ENCODE measurements at regions not wholly inside any gene's neighbourhood (a gene's known extent, or its start where the extent isn't known, plus 50 kb on each side); places are given as distances from the start of the nearest gene placed in this dataset.

DNA sequence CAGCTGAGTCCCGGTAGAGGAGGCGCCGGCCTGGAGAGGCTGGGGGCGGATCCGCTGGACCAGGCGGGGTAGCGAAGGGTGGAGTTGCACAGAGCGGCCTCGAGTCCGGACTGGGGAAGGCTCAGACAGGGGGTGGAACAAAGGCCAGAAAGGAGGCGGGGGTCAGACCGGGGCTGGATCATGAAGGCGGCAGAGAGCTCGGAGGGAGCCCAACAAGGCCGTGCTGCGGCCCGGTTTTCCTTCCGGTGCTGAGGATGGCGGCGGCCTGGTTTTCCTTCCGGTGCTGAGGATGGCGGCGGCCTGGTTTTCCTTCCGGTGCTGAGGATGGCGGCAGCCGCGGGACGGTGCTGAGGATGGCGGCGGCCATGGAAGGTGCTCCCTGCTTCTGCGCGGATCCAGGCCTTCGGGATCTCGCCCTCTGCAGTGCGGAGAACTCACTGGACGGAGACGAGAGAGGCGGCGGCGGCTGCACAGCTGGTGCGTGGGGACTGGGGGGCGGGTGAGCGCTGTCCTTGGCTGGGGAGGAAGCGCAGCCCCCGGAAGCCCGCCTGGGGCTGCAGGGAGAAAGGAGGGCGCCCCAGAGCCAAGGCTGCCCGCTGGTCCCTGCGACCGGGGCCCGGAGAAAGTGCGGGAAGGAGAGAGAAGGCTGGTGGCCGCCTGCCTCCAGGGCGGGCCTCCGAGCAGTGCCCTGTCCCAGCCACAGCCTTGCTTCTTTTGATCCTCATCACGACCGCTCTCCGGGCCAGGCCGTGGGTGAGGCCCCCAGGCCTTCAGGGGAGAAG, 350.4 kb upstream of the B3GAT1 start:
- no peak for DNase-seq (ENCODE audit: low spot score)
- in situ Hi-C loops (cut with MboI; ENCODE audit: low pct_unique_long_range_greater_than_20kb, low sequenced_read_pairs, unreplicated experiment) = no loop called here
- TF ChIP-seq CTCF (IDR thresholded peaks at IDR 0.05; ENCODE audit: extremely low read depth, insufficient read depth, missing control alignments) = no peak

DNA sequence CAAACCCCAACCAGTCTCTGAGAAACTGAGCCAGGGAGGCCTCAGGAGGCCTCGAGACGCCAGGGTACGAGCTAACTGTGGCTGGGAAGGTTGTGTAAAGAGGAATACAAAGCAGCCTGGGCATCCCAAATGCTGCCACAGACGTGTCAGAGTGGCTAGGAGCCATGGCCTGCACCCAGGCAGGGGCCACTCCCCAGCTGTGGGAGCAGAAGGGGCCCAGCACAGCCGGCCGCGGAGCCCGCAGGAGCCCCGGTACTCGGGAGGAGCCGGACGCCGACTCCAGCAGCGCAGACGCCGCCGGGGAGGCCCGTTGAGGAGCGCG, 349.8 kb upstream of the B3GAT1 start:
- no peak for DNase-seq (ENCODE audit: low spot score)
- in situ Hi-C loops (cut with MboI; ENCODE audit: low pct_unique_long_range_greater_than_20kb, low sequenced_read_pairs, unreplicated experiment) = no loop called here
- no peak for TF ChIP-seq CTCF (IDR thresholded peaks at IDR 0.05; ENCODE audit: extremely low read depth, insufficient read depth, missing control alignments)

DNA sequence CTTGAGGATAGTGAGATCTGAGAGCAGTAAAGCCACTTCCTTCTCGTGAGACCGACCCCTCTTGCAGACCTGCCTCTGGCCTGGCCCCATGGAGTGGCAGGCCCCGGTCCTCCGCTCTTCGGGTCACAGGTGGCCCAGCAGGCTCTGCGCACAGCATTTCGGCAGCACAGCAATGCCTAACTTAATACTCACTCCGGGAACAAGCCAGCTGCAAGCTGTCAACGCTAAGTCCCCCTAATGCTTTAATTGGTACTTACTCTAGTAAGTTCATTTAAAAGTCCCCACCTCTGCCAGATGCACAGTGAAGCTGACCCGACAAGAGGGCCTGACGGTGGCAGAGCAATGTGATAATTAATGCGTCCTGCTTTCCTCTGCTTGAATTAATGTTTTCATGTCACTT, 349.3 kb upstream of the B3GAT1 start:
- no peak for TF ChIP-seq CTCF (IDR thresholded peaks at IDR 0.05; ENCODE audit: extremely low read depth, insufficient read depth, missing control alignments)
- in situ Hi-C loops (cut with MboI; ENCODE audit: low pct_unique_long_range_greater_than_20kb, low sequenced_read_pairs, unreplicated experiment) = no loop called here
- no peak for DNase-seq (ENCODE audit: low spot score)

DNA sequence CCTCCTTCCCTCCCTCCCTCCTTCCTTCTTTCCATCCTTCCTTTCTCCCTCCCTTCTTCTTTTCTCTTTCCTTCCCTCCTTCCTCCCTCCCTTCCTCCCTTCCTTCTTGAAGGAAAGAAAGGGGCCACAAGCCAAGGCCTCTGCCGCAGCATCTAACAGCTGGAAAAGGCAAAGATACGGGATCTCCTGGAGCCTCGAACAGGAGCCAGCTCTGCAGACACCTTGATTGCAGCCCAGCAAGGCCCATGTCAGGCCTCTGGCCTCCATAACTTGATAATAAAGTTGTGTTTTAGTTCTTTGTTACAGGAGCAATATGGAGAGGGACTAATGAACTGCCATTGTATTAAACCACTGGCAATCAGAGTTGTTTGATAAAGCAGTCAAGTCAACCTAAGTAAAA, 348.9 kb upstream of the B3GAT1 start:
- DNase-seq (ENCODE audit: low spot score) = no peak
- in situ Hi-C loops (cut with MboI; ENCODE audit: low pct_unique_long_range_greater_than_20kb, low sequenced_read_pairs, unreplicated experiment) = no loop called here
- no peak for TF ChIP-seq CTCF (IDR thresholded peaks at IDR 0.05; ENCODE audit: extremely low read depth, insufficient read depth, missing control alignments)

DNA sequence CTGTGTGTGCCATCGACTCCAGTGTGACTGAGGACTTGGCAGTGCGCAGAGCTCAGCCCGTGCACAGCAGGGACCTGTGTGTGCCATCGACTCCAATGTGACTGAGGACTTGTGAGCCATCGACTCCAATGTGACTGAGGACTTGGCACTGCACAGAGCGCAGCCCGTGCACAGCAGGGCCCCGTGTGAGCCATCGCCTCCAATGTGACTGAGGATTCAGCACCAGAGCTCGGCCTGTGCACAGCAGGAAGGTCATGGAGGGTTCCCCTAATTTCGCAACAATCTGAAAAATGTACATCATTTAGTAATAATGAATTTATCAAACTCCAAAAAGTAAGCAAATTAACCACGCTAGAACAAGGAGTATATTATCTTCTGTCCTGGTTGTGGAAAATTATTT, 348.3 kb upstream of the B3GAT1 start:
- in situ Hi-C loops (cut with MboI; ENCODE audit: low pct_unique_long_range_greater_than_20kb, low sequenced_read_pairs, unreplicated experiment) = no loop called here
- no peak for TF ChIP-seq CTCF (IDR thresholded peaks at IDR 0.05; ENCODE audit: extremely low read depth, insufficient read depth, missing control alignments)
- no peak for DNase-seq (ENCODE audit: low spot score)

GRCh38 chr11:134759855-134760254, 347.8 kb upstream of the B3GAT1 start:
- no peak for DNase-seq (ENCODE audit: low spot score)
- no peak for TF ChIP-seq CTCF (IDR thresholded peaks at IDR 0.05; ENCODE audit: extremely low read depth, insufficient read depth, missing control alignments)
- in situ Hi-C loops (cut with MboI; ENCODE audit: low pct_unique_long_range_greater_than_20kb, low sequenced_read_pairs, unreplicated experiment) = no loop called here
